SHP77 (cell line): ENCODE measurements at regions not wholly inside any gene's neighbourhood (a gene's known extent, or its start where the extent isn't known, plus 50 kb on each side); places are given as distances from the start of the nearest gene placed in this dataset.
"Not testable (repeated sequence)": the region's sequence is repeated elsewhere in the genome, so short reads cannot be mapped to it uniquely, and the experiment has no call there.

ENCODE experiments used
- DNase-seq, 2 experiments: peaks; one replicate each; lab custom pipeline; 2025; lab: John Stamatoyannopoulos, UW

DNA sequence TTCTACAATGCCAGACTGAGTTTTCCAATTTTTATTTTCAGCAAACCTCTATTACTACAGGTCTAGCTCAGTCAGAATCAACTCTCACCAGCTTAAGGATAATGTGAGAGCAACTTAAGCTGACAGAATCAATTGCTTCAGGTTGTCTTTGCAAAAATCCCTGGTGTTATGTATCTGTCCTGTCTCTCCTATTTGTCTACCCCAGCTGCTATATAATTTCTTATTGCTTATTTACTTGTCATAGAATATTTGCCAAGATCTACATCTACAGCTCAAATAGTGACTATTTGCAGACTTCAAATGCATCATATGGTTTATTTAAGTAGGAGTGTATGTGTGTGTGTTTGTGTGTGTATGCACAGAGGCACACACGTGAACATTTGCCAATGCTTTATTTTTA is 54.1 kb downstream of the FOXG1 start:
- no peak for DNase-seq

DNA sequence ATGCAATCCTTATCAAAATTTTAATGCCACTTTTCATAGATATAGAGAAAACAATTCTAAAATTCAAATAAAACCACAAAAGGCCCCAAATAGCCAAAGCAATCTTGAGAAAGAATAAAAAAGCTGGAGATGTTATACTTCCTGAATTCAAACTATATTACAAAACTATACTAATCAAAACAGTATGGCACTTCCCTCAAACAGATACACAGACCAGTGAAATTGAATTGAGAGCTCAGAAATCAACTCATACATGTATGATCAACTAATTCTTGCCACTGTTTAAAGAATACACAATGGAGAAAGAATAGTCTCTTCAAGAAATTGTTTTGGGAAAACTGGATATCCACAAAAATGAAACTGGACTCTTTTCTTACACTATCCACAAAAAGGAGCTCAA is 55.4 kb downstream of the FOXG1 start:
- no peak for DNase-seq

DNA sequence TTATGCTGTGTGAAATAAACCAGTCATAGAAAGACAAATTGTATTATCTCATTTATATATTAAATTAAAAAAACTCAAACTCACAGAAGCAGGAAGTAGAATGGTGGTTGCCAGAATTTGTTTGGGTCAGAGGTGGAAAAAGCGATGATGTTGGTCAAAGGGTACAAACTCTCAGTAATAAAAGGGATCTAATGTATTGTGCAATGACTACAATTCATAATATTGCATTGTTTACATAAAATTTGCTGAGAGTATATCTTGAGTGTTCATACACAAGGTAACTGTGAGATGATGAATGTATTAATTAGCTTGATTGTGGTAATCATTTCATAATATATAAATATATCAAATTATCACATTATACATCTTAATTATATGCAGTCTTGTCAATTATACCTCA is 56.7 kb downstream of the FOXG1 start:
- DNase-seq = no peak

DNA sequence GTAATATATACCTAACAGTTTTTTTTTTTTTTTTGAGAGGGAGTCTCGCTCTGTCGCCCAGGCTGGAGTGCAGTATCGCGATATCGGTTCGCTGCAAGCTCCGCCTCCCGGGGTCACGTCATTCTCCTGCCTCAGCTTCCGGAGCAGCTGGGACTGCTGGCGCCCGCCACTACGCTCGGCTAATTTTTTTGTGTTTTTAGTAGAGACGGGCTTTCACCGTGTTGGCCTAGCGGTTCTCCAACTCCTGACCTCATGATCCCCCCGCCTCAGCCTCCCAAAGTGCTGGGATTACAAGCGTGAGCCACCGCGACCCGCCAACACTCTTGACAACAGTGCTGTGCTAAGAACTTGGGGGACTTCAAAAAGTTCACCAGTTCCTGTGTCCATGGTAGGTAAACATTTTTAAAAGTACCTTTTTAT is 63.5 kb downstream of the FOXG1 start:
- no peak for DNase-seq

DNA sequence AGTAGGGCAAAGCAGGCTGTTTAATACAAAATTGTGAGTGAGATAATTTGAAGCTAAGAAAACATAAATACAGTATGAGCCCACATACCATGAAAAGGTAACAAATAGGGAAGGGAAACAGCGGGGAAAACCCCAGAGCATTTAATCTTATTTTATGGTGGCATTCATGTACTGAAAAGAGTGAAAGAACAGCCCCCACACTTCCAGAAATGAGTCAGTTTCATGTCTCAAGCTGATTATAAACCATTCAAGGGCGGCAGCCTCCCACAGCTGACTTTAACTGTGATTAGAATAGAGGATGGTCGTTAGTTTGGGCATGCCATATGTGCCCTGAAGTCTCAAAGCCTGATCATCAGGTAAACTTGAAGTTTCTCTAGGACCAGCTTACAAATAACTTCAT is 64.5 kb downstream of the FOXG1 start:
- DNase-seq = no peak

DNA sequence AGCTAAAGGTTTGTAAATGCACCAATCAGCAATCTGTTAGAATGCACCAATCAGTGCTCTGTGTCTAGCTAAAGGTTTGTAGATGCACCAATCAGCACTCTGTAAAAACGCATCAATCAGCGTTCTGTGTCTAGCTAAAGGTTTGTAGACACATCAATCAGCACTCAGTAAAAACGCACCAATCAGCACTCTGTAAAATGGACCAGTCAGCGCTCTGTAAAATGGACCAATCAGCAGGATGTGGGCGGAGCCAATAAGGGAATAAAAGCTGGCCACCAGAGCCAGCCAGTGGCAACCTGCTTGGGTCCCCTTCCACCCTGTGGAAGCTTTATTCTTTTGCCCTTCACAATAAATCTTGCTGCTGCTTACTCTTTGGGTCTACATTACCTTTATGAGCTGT is 76.0 kb downstream of the FOXG1 start:
- not testable (repeated sequence) for DNase-seq

DNA sequence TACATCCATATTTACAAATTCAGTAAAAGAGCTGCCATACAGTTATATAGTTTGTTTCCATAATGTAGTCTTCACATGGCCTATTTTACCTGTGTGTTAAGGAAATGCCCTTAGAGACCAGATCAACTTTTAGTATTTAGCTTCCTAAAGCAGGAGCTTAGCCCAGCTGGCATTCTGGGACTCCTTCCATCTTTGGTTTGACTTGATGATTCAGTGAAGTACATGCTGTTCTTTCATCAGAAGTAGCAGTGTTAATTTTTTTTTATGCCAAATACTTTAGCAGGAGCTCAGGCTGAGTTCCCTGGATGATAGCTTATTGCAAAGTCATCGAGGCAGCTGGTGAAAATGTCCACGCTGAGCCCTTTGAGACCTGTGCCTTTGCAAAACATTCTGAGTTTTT is 101.0 kb downstream of the FOXG1 start:
- DNase-seq = no peak

DNA sequence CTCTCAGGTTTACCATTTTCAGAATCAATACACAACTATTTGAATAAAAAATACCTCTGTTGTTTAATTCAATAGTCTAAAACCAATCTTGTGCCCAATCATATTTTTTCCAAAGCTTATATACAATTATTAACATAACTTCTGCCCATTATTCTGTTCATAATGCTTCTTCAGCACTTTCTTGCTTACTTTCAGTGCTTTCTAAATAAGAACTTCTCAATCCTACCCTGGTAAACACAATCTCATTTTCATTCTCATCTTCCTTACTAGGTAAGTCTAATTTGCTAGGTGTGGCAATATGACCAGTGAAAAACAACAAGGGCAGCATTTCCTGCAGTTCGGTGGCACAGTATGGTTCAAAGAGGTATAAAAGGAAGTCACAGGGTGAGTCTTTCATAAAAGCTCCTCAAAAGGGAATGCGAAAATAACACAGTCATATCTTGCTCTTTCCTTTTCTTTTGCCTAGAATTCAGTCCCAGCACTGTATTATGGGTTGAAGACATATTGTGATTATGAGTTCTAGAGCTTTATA is 103.5 kb downstream of the FOXG1 start:
- no peak for DNase-seq

DNA sequence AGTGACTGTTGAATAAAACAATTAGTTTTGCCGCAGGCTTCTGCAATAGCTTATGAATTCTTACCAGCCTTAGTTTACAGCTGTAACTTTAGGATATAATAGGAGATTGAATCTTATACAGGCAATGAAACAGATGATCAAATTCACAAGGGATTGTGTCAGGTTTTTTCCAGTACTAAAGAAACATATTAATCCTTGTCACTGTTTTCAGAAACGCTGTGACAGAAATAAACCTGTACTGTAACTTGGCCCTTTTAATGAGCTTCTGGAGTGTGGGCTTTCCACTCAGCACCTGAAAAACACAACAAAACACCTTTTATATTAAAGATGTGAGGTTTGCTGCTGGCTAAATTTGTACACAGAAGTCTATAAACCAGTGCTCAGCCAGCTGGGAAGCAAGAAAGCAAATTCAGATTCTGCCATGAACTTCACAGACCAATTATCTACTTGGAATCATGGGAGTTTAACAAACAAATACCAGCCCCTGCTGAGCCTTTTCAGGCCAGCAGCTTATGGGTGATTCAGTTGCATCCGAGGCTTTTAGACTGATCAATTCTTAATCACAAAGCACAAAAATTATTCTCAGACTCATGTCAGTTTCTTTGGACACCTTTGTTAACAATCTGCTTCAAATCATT is 109.5 kb downstream of the FOXG1 start:
- peak; percentile 86 to 87 for DNase-seq

DNA sequence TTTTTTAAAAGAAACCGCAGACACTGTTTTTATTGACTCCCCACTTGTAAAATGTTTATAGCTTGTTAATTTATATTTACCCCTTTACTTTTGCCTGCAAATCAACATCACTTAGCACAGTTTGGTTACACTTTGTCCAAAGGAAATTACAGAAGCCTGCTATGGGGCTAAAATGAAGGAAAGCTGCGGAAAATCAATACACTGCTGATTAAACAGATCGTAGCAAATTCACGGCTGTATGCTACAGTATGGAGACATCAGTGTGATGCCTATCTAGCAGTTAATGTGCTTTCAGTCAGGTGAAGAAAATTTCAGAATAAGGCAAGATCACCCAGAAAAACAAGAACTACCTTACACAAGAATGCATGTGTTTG is 110.0 kb downstream of the FOXG1 start:
- peak; percentile 50 to 70 for DNase-seq

DNA sequence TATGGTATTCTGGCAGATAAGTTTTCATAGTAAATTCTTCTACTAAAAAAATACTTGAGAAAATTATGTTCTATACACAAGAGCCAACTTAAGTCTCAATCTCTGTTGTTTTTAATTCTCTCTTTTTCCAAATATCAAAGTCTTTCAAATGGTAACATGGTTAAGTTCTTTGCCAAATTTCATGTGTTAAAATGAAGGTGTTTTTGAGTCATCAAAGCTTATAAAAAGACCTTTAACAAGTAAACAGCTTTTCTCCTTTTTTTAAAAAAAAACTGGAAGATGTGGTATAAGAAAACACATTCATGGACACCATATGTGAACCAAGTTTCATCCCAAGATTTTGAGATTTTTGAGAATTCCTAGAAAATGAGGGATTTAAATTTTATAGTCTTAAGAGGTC is 111.3 kb downstream of the FOXG1 start:
- DNase-seq = no peak

DNA sequence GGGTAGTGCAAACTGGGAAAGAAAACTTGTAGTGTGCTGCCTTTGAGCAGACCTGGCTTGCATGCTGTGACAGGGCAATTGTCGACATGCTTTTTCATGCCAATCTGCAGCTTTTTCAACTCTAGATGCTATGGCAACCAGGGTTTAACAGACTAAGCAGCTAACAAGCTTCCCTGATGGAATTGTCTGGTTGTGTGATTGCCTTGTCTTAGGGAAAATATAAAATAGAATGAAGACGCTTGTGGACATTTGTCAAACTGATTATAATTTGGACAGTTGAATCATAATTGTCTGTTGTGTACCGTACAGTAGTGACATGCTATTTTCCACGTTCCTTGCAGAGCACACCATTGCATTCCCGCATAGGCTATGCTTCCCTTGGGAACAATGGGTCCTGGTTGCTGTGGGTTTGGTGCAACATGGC is 113.0 kb downstream of the FOXG1 start:
- no peak for DNase-seq

DNA sequence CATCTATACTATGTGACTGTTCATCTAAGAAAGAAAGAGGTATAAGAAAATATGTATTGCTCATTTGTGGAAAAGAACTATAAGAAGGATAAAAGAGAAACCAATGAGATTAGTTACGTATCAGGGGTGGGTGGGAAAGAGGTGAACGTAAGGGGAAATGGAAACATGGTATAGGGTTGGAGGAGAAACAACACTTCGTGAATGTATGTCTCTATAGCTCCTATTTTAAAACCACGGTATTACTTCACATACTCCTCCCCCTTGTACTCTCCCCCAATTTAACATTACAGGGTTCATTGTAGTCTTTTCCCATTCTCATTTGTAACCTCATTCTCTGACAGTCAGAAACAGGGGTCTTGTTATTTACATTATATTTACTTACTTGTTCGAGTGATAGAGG is 120.4 kb downstream of the FOXG1 start:
- DNase-seq = no peak

DNA sequence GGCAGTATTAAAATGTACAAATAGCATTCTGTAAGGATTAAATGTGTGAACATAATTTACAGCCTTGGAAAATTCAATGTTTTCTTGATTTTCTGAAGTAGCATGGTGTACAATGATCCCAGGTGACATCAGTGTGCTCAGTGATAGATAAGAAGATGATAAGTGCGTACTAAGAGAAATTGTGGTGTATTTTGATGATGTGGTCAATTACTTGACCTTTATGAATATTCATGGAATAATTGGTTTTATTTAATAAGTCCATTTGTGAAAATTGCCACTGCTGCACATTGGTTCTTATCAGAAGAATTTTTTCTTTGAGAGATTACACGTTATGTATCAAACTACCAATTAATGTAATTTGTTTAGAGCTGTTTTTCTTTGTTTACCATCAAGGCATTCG is 128.8 kb downstream of the FOXG1 start:
- DNase-seq = no peak

DNA sequence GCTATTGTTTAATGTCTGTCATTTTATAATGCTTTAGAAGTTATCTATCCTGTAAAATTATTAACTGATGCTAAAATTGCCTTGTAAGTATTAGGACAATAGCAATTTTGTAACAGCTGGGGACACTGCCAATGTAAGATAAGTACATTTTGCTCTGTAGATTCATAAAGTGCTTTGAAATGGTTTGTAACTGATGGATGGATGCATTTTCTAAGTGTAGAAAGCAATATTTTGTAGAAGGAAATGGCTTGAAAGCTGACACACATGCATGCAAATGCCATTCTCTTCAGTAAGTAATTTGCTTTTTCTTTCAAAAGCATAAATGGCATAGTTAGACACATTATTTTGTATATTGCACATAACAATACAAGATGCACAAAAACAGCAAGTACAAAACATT is 129.8 kb downstream of the FOXG1 start:
- DNase-seq = no peak

DNA sequence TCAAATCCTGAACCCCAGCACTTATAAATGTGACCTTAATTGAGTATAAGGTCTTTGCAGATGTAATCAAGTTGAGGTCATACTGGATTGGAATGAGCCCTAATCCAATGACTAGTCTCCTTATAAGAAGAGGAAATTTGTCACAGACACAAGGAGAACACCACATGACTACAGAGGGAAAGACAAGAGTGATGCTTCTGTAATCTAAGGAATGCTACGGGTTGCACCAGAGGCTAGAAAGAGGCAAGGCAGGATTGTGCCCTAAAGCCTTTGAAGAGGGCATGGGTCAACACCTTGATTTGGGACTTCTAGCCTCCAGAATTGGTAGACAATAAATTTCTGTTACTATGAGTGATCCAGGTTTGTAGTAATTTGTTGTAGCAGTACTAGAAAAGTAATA is 135.0 kb downstream of the FOXG1 start:
- DNase-seq = no peak

DNA sequence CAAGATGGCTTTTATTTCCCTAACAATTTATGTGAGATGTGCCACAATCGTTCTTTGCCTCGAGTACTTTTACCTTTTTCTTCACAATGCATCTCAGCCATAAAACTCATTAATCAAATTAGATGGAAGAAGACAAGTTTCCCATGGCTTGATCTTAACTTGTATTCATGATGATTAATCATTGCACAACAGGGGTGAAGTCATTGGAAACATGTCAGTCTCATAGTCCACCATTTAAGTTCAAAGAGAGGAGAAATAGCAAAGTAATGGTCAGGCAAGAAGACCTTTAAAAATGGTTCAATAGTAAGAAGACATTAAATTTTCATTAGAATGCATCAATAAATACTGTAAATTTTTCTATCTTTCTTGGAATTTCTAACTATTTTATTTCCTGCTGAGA is 136.3 kb downstream of the FOXG1 start:
- DNase-seq = no peak

DNA sequence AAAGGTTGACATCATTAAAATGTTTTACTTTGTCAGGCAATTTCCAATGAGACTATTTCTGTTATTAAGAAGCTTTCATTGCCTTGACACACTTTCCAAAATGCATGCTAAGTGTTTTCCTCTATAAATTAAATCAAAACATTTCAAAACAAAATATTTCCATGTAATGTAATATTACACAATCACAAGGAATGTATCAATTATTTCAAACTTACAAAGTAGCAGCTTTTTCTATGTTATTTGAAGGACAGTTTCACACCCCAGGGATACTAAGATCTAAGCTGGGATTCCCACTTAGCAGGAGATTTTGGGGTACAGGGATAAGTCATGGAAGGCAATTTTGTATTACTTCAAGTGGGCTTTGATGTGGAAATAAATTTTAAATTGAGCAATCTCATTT is 144.9 kb downstream of the FOXG1 start:
- DNase-seq = no peak

DNA sequence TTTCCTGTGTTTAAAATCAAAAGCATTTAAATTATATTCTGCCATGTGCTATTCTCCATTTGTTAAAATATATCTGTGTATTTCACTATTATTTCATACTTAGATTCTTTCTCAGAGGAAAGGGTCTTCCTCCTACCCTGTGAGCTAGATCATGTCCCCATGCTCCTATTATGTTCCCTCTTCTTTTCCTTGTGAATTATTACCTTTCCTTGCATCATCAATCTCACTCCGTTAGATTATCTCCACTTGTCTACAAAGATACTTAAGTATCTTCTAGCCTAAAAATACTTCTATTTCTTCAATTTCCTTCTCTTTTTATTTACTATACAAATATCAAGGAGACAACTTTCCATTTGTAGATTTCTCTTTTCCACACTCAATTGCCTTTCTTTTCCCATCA is 146.5 kb downstream of the FOXG1 start:
- DNase-seq = no peak

DNA sequence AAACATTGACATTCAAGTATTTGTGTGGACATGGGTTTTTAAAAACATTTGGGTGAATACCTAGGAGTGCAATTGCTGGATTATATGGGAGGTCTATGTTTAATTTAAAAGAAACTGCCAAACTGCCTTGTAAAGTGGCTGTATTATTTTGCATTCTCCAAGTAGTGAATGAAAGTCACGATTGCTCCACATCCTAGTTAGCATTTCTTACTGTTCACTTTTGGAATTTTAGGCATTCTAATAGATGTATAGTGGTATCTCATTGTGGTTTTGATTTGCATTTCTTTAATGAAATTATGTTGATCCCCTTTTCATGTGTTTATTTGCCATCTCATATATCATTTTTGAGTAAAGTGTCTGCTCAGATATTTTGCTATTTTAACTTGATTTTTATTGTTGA is 159.5 kb downstream of the FOXG1 start:
- DNase-seq = no peak

DNA sequence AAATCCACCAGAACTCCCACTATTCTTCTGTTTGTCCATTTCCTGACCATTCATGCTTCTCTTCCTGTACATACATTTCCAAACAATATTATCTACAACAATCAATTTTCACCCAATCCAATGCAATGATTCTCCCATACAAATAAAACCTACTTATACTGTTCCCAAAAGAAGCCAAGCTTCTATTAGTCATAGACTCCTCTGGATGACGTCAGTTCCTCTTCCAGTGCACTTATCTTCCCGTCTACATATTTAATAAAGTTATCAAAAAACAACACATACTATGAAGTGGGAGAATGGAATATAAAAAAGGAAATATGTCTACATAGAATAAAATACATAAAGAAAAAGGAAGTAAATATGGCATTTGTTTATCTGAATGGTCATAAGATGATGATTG is 165.4 kb downstream of the FOXG1 start:
- no peak for DNase-seq

DNA sequence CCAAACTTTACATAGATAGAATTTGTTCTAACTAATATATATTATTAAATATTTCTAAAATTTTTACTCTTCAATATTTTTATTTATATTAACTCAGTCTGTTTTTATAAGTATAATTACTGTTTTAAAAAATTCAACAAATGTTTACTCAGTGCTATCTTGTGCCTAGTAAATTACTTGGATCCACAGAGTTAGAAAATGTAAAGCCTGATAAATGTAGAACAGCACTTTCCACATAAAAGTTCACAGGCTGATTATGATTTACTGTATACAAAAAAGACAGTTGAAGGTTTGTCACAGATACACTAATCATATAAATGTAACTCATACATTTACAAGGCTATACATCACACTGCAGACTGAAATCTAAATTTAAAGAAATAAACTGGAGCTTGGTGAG is 170.0 kb downstream of the FOXG1 start:
- DNase-seq = no peak

DNA sequence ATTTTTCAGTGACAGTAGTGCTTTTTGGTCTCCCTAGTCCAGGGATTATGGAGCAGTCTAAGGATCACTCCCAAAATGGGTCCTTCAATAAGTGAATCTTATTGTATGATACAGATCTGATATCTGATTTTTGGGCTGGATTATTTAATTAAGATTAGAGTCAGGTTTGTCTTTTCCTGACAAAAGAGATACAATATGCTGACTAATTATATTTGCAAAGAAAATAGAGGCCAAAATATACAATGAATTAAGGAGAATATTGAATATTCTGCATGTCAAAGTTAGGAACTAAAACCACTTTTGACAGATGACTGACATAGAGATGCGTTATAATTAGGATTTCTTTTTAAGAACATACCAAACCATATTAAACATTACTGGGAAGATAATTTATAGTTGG is 175.2 kb downstream of the FOXG1 start:
- DNase-seq = no peak

DNA sequence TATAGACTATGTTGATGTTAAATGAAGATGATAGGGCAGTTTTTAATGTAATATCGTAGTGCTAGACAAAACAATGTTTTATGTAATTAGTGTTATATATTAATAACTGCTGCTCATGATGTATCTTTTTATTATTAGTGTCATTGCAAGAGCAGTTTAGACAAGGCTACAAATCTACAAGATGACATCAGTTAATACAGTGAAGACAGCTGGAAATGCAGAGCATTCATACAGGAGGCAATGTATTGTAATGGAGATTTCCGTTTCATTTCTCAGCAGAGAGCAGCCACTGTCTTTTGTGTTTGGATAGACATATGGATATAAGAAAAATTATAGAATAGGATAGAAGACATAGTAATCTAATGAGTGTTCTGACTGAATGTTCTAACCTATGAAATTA is 178.0 kb downstream of the FOXG1 start:
- DNase-seq = no peak

DNA sequence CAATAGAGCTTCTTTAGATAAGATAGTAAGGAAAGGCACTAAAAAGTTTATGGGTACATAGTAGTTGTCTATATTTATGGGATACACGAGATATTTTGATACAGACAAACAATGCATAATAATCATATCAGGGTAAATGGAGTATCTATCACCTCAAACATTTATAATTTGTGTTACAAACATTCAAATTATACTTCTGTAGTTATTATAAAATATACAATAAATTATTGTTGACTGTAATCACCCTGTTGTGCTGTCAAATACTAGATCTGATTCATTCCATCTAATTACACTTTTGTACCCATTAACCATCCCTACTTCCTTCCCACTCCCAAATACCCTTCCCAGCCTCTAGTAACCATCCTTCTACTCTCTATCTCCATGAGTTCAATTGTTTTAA is 179.7 kb downstream of the FOXG1 start:
- DNase-seq = no peak
